Stomach (tissue), 4 donors: ENCODE measurements at regions not wholly inside any gene's neighbourhood (a gene's known extent, or its start where the extent isn't known, plus 50 kb on each side); places are given as distances from the start of the nearest gene placed in this dataset.

Source experiments
- CTCF ChIP-seq, 7 experiments: fragments of 450-650 bp in 4 of 7; fragments of 200-600 bp in 3 of 7; sonication (generic) in 3 of 7; IDR thresholded peaks; one replicate each; pipeline ENCODE4 v1.5.1; 2016 to 2019; ENCODE audit warnings: antibody characterized with exemption in 7 of 7, control low read depth in 2 of 7, mild to moderate bottlenecking in 1 of 7
- POLR2AphosphoS5 ChIP-seq, 3 donors: sonication (generic); formaldehyde crosslinking; IDR thresholded peaks; one replicate each; pipeline ENCODE4 v1.6.1; 2016; ENCODE audit warnings: antibody characterized with exemption in 3 of 3

GRCh38 chr21:22544747-22545146, 1546.5 kb downstream of the NCAM2 start:
- no peak for TF ChIP-seq CTCF (IDR thresholded peaks at IDR 0.05)
- no peak for TF ChIP-seq POLR2AphosphoS5 (IDR thresholded peaks at IDR 0.05)
